SKM-1 (cell line): ENCODE measurements at regions not wholly inside any gene's neighbourhood (a gene's known extent, or its start where the extent isn't known, plus 50 kb on each side); places are given as distances from the start of the nearest gene placed in this dataset.
"Not testable (repeated sequence)": the region's sequence is repeated elsewhere in the genome, so short reads cannot be mapped to it uniquely, and the experiment has no call there.

Experiments used
- DNase-seq: peaks from one replicate; lab custom pipeline; 2025; ENCODE audit not compliant: unreplicated experiment; lab: John Stamatoyannopoulos, UW

DNA sequence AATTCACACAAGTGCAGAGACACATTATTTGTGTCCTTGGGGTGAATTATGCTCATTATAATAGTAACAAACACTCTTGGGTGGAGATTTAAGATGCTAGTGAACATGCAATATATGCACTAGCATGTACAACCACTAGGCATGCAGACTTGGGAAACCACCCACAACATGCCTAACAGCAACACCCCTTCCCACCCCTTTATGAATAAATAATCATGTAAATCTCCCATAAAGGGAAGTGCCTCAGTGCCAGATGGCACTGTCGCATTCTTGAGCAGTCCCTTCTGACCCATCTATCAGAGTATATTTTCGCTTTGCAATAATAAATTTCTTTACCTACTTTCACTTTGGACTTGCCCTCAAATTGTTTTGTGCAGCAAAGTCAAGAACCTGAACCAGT is 1362.2 kb downstream of the OLFM4 start:
- no peak for DNase-seq

DNA sequence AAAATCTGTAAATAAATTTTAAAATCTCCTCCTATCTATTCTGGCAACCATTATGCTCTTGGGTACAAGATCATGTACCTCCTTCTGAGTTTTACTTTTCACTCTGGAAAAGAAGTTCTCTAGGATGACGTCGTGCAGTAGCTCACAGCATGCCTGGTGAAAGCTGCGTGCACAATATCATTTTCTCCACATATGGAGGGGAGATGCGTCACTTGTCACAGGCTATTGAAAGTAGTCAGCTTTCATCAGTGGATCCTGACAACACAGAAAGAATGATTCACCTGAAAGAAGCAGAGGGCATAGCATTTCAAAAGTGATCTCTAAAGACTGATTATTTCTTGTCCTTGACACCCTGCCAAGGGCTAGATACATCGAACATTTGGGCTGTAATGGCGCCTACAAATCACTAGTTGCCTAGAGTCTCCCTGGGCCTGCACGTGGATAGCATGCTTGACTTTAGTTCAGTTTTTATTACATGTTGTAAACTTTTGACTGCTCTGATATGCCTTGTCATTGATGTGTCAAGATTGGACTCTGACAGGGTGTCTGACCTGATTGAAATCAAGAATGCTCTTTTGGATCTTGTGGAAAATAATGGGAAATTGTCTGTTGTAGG is 1365.6 kb downstream of the OLFM4 start:
- no peak for DNase-seq

DNA sequence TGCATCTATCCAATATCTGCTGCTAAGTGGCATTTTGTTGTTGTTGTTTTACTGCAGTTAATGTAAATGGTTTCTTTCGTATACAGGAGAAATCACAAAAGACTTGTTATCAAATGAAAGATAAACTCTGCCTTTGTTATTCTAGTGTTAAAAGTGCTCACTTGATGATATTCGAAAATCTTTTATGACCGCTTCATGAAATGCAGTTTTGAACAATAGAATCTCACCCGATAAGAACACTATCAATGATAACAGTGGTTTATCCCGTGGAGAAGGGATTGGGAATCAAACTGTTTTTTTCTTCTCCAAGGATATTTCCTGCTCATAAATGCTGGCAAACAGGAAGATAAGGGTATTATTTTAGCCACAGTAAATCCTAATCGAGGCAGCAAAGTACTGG is 1366.3 kb downstream of the OLFM4 start:
- DNase-seq, result no peak

DNA sequence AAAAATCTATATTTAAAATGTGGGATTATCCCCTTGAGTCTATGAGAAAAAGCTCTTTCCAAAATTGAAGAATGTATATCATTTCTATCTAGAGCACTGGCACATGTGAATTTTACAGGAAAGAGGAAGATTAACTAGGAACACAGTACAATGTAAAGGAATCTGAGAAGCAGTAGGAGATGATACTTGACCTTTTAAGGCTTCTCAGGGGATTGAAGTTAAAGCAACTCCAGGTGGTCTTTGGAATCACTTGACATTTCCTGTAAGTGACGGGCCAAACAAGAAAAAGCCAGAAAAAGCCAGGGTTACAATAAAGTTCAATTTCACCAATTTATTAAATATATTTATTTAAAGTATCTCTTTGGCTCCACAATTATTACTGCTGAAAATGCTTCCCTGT is 1373.9 kb downstream of the OLFM4 start:
- DNase-seq, result no peak

DNA sequence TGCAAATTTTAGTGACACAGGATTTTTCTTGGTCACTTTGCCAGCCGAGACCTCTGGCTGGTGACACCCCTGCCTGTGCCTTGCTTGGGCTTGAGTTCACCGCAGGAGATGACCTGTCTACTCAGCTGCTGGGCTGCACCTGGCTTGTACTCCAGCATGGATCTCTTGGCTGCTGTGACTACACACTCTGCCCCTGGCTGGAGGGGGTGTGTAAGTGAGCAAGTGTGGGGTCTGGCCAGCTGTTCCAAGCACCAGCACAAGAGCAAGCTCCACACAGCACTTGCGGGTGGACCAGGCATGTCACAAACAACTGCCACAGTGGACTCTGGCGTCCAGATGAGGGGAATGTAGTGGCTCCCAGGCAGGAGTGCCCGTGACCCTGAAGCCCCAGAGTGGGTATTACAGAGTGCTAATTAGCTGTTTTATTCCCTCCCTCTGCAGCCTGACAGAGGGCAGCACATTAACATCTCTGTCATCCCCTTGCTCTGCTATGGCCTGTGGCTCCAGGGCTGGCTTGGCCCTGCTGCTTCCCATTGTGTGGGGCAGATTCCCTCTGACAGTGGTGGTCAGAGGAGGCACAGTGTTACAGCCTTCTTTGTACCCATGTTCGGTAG is 1387.2 kb downstream of the OLFM4 start:
- DNase-seq, result no peak

DNA sequence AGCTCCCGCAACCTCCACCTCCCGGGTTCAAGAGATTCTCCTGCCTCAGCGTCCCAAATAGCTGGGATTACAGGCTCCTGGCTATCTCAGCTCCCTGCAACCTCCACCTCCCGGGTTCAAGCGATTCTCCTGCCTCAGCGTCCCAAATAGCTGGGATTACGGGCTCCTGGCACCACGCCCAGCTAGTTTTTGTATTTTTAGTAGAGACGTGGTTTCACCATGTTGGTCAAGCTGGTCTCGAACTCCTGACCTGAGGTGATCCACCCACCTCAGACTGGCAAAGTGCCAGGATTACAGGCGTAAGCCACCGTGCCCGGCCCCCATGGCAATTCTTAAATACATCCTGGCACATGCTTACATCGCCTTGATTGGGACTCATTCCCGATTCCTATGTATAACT is 1394.3 kb downstream of the OLFM4 start:
- not testable (repeated sequence) for DNase-seq

DNA sequence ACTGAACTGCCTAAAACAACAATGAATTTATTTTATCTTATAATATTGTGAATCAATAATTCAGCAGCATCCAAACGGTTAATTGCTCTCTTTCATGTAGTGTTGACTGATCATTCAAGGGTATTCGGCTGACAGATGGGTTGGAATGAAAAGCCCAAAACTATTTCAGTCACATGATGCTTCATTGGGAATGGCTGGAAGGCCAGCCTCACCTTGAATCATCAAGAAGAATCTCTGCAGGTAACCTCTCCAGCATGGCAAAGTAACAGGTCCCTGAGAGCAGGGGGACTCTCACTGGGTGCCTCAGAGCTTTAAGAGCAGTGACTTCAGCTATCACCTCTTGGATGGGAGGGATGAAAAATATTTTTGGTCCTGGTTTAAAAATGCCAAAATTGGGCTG is 1395.7 kb downstream of the OLFM4 start:
- DNase-seq, result no peak

DNA sequence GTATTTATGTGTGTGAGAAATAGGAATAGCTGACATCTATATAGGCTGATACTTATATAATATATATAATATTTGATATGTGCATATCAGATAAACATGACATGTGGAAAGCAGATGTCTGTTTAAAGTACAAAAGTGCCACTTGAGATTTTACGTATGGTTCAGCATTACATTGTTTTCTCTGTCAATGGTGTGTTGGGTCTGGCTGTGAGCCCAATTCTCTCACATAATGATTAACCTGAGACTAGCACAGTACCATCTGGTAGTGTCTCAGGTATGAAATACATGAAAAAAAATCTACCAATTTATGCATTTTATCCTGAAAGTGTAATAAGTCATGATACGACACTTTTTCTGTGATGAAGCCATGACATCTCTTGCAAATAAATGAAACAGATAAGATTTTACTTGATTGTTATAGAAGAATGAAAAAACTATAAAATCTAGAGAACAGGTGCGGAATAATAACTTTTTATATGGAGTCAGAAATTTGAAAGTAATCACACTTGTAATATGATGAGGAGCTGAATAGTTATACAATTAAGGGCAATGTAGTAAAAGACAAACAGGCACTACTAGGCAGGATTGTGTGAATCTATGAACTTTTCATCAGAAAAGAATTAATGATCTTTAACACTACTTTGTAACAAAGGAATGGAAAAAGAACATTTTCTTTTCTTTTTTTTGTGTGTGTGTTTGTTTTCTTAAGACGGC is 1405.0 kb downstream of the OLFM4 start:
- no peak for DNase-seq

DNA sequence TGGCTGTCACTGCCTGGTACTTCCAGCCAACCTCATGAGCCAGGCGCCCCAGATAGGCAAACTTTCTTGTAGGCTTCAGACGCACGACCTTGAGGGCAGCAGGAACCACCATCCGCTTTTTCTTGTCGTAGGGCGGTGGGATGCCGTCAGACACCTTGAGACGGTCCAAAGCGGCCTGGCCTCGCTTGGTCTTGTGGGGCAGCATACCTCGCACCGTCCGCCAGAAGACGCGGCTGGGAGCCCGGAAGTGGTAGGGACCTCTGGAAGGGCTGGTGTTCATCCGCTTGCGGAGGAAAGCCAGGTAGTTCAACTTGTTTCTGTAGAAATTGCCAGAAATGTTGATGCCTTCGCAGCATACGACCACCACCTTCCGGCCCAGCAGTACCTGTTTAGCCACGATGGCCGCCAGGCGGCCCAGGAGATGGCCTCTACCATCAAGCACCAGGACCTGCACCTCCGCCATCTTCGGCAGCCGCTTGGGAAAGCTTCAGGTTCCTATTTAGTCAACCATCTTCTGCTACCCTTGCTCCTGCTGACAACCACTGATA is 1412.3 kb downstream of the OLFM4 start:
- not testable (repeated sequence) for DNase-seq

DNA sequence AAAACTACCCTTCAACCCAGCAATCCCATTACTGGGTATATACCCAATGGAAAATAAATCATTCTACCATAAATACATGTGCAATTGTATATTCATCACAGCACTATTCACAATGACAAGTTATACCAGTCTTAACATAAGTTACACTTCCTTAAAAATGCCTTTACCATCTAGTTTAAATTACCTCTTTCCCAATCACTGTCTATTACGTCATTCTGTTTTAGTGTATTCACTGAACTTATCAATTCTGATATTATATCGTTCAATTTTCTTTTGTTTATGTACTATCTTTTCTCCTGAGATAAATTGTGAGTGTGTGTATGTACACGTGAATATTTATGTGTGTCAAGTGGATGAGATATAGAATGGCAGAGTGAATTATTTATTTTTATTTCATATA is 1416.8 kb downstream of the OLFM4 start:
- no peak for DNase-seq

DNA sequence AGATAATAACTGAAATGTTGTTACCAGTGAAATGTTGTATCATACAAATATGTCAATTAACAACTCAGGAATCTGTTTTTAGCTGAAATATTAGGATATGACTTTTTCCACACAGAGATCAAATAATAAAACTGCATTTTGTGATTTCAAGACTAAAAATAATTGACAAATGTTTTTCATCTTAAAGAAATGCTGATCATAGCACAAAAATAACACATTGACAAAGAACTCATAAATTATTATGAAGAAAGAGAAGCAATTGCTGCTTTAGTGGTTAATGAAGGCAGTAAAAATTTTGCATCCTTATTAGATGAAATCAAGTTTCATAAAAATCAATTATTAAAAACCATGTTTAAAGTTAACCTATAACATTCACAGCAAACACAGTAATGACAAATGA is 1417.3 kb downstream of the OLFM4 start:
- no peak for DNase-seq

DNA sequence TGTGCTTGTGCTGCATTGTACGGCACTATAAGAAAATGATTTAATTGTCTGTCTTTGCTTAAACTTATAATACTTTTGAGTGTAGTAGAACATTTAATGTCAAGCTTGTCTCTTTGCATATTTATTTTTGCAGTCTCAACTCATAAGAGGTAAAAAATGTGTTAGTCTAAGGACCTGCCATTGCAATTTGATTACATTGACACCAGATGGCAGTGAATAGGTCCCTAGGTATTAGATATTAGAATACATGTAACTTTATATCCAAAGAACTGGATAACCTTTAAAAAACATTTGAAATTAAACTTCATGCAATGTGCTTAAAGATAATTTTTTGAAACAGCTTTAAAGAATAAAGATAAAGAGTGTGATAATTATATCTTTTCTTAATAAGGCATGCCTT is 1421.3 kb downstream of the OLFM4 start:
- no peak for DNase-seq

DNA sequence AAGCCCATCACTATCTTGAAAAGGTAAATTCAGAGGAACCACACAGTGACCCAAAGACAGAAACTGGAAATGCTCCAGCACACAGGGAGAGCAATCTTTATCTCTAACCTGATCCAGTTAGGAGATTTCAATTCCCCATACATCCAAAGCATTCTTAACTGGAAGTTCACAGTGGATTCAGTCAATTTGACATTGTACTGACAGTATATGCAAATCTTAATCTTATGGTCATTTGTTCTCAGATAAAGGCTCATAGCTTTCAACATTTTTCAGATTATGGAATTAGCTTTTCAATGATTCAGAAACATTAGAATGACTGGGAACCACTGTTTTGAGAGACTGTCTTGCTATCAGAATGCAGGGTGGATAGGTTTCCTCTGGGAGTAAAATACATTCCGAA is 1455.6 kb downstream of the OLFM4 start:
- no peak for DNase-seq

DNA sequence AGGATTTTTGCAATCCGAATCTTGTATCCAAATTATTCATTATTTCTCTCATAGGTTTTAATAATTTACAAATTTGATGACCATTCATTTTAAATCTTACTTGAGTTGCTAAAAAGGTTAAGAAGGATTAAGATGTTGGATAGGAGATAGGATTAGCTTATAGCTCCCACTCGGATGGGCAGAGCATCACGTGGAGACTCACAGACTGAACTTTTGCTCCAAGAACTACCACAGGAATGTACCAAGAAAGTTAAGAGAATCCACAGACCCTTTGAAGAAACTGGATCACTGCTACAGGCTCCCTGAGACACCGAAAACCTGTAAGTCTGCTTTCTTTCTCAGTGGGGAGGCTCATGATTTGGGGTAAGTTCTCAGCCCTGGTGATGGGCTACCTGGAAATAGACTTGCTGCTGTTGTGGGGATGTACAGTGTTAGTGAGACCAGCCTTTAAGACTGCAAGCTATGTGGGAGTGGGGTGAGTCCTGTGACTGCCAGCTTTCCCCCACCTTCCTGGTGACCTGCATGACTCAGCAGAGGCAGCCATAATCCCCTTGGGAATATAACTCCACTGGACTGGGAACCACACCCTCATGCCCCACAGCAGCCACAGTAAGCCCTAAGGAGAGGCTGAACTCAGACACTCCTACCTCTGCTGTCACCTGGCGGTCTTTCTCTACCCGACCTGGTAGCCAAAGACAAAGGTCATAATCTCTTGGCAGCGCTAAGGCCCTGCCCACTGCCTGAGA is 1458.0 kb downstream of the OLFM4 start:
- no peak for DNase-seq

DNA sequence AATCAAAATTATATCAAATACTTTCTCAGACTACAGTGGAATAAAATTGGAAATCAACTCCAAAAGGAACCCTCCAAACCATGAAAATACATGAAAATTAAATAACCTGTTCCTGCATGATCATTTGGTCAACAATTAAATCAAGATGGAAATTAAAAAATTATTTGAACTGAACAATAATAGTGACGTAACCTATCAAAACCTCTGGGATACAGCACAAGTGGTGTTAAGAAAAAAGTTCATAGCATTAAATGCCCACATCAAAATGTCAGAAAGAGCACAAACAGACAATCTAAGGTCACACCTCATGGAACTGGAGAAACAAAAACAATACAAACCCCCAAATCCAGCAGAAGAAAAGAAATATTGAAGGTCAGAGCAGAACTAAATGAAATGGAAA is 1460.7 kb downstream of the OLFM4 start:
- no peak for DNase-seq

DNA sequence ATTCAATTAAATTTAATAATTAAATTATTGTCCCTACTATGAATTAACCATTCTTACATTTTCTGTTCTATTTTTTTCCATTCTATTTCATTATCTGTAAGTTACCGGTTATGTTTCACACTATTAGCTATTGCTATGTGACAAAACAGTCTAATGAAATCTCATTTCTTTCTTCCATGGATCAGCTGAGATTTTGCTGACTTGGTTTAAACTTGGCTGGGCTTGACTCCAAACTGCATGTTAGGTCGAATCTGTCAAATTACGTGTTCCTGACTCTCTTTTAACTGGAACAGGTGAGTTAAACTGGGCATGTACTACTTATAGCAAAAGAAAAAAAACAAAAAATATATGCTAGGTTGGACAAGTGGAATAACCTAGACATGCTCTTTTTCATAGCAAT is 1464.4 kb downstream of the OLFM4 start:
- no peak for DNase-seq

DNA sequence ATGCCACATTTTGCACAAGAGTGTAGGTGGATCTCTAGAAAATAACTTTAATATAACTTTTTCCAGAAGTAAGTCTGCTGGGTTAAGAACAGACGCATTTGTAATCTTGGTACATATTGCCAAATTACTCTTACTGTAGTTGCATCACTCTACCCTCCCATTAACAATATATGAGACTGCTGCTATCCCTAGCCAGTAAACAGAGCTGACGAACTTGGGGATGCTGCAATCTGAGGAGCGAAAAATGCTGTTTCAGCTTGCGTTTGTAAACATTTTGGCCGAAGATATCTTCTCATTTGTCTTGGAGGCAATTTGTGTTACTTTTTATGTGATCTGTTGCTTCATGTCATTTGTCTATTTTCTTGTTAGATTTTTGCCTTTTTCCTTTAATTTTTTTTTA is 1482.8 kb downstream of the OLFM4 start:
- no peak for DNase-seq

DNA sequence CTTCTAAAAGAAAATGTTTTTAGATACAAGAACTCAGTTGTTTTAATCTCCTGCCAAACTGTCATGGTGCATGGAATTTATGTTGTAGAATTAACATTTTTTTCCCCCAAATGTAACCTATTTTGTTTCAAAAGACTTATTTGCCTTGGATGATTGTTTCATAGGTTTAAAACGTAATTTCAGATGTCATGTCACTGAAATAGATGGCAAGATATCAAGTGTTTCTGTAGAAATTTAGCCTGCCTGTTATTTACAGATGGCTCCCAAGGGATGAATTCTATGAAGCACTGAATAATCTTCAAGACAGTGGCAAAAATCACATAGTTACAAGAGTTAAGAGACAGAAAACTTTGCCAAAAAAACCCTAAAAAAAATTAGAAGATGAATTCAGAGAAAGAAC is 1484.6 kb downstream of the OLFM4 start:
- DNase-seq, result no peak

DNA sequence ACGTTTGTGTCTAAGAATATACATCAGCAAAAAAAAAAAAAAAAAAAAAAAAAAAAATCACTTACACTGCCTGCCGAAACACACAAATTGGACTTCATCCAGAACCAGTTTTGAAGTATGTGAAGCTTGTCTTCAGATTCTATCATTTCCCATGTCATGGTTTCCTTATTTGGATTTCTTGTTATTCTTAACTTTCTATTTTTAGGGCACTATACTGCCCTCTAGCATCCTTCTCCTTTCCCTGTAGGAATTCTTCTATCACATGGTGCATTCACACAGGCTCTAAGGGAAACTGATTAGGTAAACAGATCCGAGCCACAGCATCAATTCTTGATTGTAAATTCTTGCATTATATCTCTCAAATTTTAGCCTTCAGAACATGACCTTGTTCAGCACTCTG is 1507.5 kb downstream of the OLFM4 start:
- DNase-seq, result no peak

DNA sequence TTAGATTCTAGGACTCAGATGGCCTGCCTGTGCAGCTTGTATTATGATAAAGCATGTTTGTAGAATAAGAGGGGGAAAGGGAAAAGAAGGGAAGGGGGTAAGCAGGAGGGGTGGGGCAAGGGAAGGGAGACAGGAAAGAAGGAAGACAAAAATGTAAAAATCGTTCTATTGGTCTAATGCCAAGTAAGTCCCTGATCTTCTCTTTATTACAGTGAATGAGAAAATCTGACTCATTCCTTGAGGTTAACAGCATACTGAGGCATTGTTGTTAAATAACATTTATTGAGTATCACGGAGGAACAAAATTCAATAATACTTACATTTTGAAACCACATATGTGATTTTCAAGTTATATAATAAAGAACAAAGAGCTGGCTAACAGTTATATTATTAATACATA is 1534.7 kb downstream of the OLFM4 start:
- no peak for DNase-seq

DNA sequence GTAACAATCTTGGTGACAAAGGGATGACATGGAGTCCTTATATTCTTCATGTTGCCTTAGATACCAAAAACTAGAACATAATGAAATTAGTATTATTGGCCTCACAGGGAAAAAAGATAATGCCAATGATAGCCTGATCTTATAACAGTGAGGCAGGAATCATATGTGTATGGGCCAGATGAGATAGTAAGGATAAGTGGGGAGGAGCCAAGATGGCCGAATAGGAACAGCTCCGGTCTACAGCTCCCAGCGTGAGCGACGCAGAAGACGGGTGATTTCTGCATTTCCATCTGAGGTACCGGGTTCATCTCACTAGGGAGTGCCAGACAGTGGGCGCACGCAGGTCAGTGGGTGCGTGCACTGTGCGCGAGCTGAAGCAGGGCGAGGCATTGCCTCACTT is 1543.4 kb downstream of the OLFM4 start:
- not testable (repeated sequence) for DNase-seq

DNA sequence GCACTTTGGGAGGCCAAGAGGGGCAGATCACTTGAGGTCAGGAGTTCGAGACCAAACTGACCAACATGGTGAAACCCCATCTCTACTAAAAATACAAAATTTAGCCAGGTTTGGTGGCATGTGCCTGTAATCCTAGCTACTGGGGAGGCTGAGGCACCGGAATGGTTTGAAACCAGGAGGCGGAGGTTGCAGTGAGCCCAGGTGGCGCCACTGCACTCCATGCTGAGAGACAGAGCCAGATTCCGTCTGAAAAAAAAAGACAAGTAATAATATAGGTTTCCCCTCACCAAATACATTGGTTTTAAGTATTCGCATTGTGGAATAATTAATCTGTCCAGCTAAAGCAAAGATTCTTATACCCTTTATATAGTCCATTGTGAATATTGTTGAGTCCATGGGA is 1544.6 kb downstream of the OLFM4 start:
- DNase-seq, result no peak
